Pancreas (tissue), 10 donors: ENCODE measurements at regions not wholly inside any gene's neighbourhood (a gene's known extent, or its start where the extent isn't known, plus 50 kb on each side); places are given as distances from the start of the nearest gene placed in this dataset.
"Not testable (repeated sequence)": the region's sequence is repeated elsewhere in the genome, so short reads cannot be mapped to it uniquely, and the experiment has no call there.

Source experiments
- ATAC-seq, 4 donors: fragments of 200-7000 bp; cut with Tn5 transposase; one replicate each; pipeline versions ENCODE4 v1.8.0 to v1.9.1; 2020; ENCODE audit warnings: mild to moderate bottlenecking in 4 of 4, moderate library complexity in 4 of 4
- DNase-seq, 6 donors: peaks; one replicate each; pipeline ENCODE4 v3.0.0-alpha.2; 2020
- FAIRE-seq: peaks from 2 replicates; lab custom pipeline; 2012; peaks lifted over from hg19 to GRCh38; lab: Jason Lieb, UNC
- H3K27ac ChIP-seq, 4 donors: fragments of 200-600 bp; sonication (generic); 1 replicate in 3 of 4; 2 replicates in 1 of 4; pipeline versions ENCODE4 v1.5.0 to v1.8.0; 2020
- H3K27me3 ChIP-seq, 4 donors: fragments of 200-600 bp; one replicate each; pipeline ENCODE4 v1.8.0; 2021
- H3K36me3 ChIP-seq, 3 donors: fragments of 200-600 bp; sonication (generic) in 1 of 3; one replicate each; pipeline versions ENCODE4 v1.5.0 to v1.8.0; 2020 to 2021
- H3K4me1 ChIP-seq, 3 donors: fragments of 200-600 bp; one replicate each; pipeline ENCODE4 v1.8.0; 2021
- H3K4me3 ChIP-seq, 4 donors: fragments of 200-600 bp; sonication (generic) in 2 of 4; one replicate each; pipeline versions ENCODE4 v1.5.0 to v1.8.0; 2020 to 2021
- H3K9me3 ChIP-seq, 4 donors: fragments of 200-600 bp; one replicate each; pipeline ENCODE4 v1.8.0; 2021
- WGBS, 2 donors: extraction: QIAGEN DNeasy Blood & Tissue Kit; methylation state at CpG; one replicate each; pipeline ENCODE4 v1.1.7; 2013; 5-methylcytosine and 5-hydroxymethylcytosine counted together
- intact Hi-C, 3 donors: fragments of 100-400 bp; cut with DNase I; formaldehyde crosslinking; loops; one replicate each; pipeline versions ENCODE4 v1.11.1 to v1.14.2; 2022
- donor health status: healthy with polysubstance abuse.
- donor health status: DM: no; HTN: no; CAD: no; lungs with moderate emphysema.
- donor health status: DM: no; HTN: no; CAD: no.
- donor health status: control.
- donor health status: control.
- donor health status: Bipolar disorder and iron deficiency.
- donor health status: DM: yes; HTN: yes; CAD: no.
- donor health status: DM: no; HTN: no; CAD: no.
- donor health status: DM: no; HTN: no; CAD: no.
- donor health status: DM: yes; HTN: yes; CAD: no.

DNA sequence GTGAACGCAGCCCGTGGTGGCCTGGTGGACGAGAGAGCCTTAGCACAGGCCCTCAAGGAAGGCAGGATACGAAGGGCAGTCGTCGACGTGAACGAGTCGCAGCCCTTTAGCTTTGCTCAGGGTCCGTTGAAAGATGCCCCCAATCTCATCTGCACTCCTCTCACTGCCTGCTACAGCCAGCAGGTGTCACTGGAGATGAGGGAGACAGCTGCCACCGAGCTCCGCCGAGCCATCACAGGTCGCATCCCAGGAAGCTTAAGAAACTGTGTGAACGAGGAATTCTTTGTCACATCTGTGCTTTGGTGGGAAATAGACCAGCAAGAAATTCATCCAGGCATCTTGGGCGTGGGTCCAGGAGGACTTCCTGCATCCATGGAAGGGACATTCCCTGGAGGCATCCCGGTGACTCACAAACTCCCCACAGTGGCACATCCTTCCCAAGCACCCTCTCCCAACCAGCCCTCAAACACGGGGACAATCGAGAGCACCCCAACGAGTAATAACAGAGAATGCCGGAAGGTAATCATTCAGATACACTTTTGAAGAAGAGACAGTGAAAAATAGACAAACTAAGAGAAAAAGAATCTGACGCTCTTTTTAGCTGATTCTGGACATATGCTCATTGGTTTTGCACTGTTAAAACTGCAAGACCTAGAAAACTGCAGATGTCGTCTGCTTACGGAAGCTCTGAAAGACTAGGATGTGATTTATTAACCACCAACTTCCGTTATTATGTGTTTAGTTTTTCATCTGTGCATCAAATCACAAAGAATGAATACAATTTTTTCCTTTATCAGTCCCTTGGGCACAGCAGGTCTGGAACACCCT, 4823.4 kb upstream of the TPTE start:
- WGBS, 2 donors: no CpG with 5 or more reads among the region's 25 CpGs

More for the DNA sequence above, 4823.4 kb upstream of the TPTE start:
- intact Hi-C loops, H3K36me3 ChIP-seq, H3K4me3 ChIP-seq, DNase-seq, H3K9me3 ChIP-seq, H3K4me1 ChIP-seq, H3K27me3 ChIP-seq, FAIRE-seq, H3K27ac ChIP-seq: not testable (repeated sequence)
- peak in 2 of 4 donors; percentile 46 to 51 for ATAC-seq
